MM.1S (cell line): ENCODE measurements at regions not wholly inside any gene's neighbourhood (a gene's known extent, or its start where the extent isn't known, plus 50 kb on each side); places are given as distances from the start of the nearest gene placed in this dataset.

Experiments
- DNase-seq: peaks from one replicate; pipeline ENCODE4 v3.0.0-alpha.2; 2015
- H2AFZ ChIP-seq: fragments of 300-600 bp; sonication (generic); 2 replicates; pipeline ENCODE4 v1.6.0; 2016; ENCODE audit warnings: antibody characterized with exemption, low read length
- H3F3A ChIP-seq: fragments of 300-600 bp; sonication (generic); 2 replicates; pipeline ENCODE4 v1.6.1; 2016; ENCODE audit warnings: mild to moderate bottlenecking, antibody characterized with exemption, low read length, moderate library complexity, mixed read lengths; ENCODE audit not compliant: insufficient read depth
- H3K27ac ChIP-seq: fragments of 300-600 bp; sonication (generic); 2 replicates; pipeline ENCODE4 v1.5.1; 2016; ENCODE audit warnings: mild to moderate bottlenecking, low read length
- H3K27me3 ChIP-seq: fragments of 300-600 bp; sonication (generic); replicated peaks from 2 replicates; pipeline ENCODE4 v1.6.0; 2016; ENCODE audit warnings: low read length; ENCODE audit not compliant: insufficient read depth
- H3K36me3 ChIP-seq: fragments of 300-600 bp; sonication (generic); replicated peaks from 2 replicates; pipeline ENCODE4 v1.6.1; 2016; ENCODE audit warnings: mild to moderate bottlenecking, low read length, mixed read lengths; ENCODE audit not compliant: insufficient read depth
- H3K4me1 ChIP-seq: fragments of 300-600 bp; sonication (generic); 2 replicates; pipeline ENCODE4 v1.6.1; 2016; ENCODE audit warnings: low read length, mixed read lengths
- H3K4me2 ChIP-seq: fragments of 300-600 bp; sonication (generic); 2 replicates; pipeline ENCODE4 v1.6.0; 2016; ENCODE audit warnings: low read depth, low read length
- H3K4me3 ChIP-seq: fragments of 300-600 bp; sonication (generic); 2 replicates; pipeline ENCODE4 v1.5.1; 2016; ENCODE audit warnings: low read length, mixed read lengths
- H3K79me2 ChIP-seq: fragments of 300-600 bp; sonication (generic); 2 replicates; pipeline ENCODE4 v1.6.1; 2016; ENCODE audit warnings: mixed run types, low read length, mixed read lengths
- H3K9ac ChIP-seq: fragments of 300-600 bp; sonication (generic); 2 replicates; pipeline ENCODE4 v1.6.1; 2016; ENCODE audit warnings: low read length, mixed read lengths
- H3K9me2 ChIP-seq: fragments of 300-600 bp; sonication (generic); replicated peaks from 2 replicates; pipeline ENCODE4 v1.6.1; 2016; ENCODE audit warnings: mild to moderate bottlenecking, low read length, mixed read lengths; ENCODE audit not compliant: insufficient read depth
- H3K9me3 ChIP-seq: fragments of 300-600 bp; sonication (generic); replicated peaks from 2 replicates; pipeline ENCODE4 v1.6.1; 2016; ENCODE audit warnings: mild to moderate bottlenecking, low read length, mixed read lengths; ENCODE audit not compliant: insufficient read depth
- H4K20me1 ChIP-seq: fragments of 300-600 bp; sonication (generic); 2 replicates; pipeline ENCODE4 v1.6.1; 2016; ENCODE audit warnings: mild to moderate bottlenecking, low read length, moderate library complexity, mixed read lengths; ENCODE audit not compliant: insufficient read depth
- CTCF ChIP-seq: fragments of 300-600 bp; sonication (generic); IDR thresholded peaks from 2 replicates; pipeline ENCODE4 v1.5.1; 2016; ENCODE audit warnings: antibody characterized with exemption, low read length, mixed read lengths
- EZH2 ChIP-seq: fragments of 300-600 bp; sonication (generic); optimal IDR thresholded peaks from 2 replicates; pipeline ENCODE3; 2017; ENCODE audit warnings: low read depth, mild to moderate bottlenecking, antibody characterized with exemption, low read length, mixed read lengths
- EZH2phosphoT487 ChIP-seq: fragments of 300-600 bp; sonication (generic); IDR thresholded peaks from 2 replicates; pipeline ENCODE4 v1.6.1; 2018; ENCODE audit warnings: antibody characterized with exemption, low read length

DNA sequence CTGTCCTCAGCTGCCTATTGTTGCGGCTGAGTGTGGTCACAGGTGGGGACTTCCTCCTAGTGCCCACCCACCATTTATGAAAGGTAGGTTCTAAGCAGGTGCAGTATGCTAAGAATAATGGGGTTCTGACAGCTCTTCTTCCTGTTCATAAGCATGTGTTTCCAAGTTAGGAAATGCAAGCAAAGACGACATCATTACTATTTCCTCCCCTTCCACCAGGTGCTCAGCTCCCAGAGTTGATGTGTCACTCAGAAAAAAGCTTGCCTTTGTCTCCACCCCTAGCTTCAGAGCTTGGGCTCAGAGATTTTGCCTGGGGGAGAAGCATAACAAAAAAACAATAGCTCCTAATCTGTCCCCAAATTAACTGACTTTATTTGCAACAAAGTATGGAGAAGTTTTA, 1076.7 kb downstream of the NR2F1-AS1 start:
- Histone ChIP-seq H3K4me1 (peaks cover 41% of the 10 kb centered on the region), H3K9ac (peak overlapping the region; percentile 23; the same call in 1 of the 2 replicates), H3K4me2 (peak overlapping the region; percentile 62), H3K9me2 (no peaks in the 10 kb centered on the region), H3K36me3 (no peaks in the 10 kb centered on the region), H2AFZ (peak overlapping the region; percentile 44; the same call in 1 of the 2 replicates), H3K79me2 (no peaks in the 10 kb centered on the region), H3K4me3 (peak overlapping the region; percentile 13; the same call in 1 of the 2 replicates), H3F3A (peaks cover 31% of the 10 kb centered on the region), H4K20me1 (no peaks in the 10 kb centered on the region), H3K27ac (peak overlapping the region; percentile 81), H3K27me3 (no peaks in the 10 kb centered on the region), H3K9me3 (no peaks in the 10 kb centered on the region)
- peak; percentile 93 for DNase-seq
- TF ChIP-seq CTCF (0 out of 2 replicates have a peak, but pooled peaks have one; percentile 5), EZH2 (no peak)

GRCh38 chr5:92500752-92501151, 1080.3 kb downstream of the NR2F1-AS1 start:
- DNase-seq: peak; percentile 63
- Histone ChIP-seq H3K4me2 (no peak overlapping the region), H2AFZ (0 out of 2 replicates have a peak overlapping the region, but pooled peaks have one; percentile 10), H3K4me3 (no peak overlapping the region), H4K20me1 (no peaks in the 10 kb centered on the region), H3F3A (peaks cover 26% of the 10 kb centered on the region), H3K9me3 (no peaks in the 10 kb centered on the region), H3K79me2 (no peaks in the 10 kb centered on the region), H3K9me2 (no peaks in the 10 kb centered on the region), H3K9ac (no peak overlapping the region), H3K4me1 (peaks cover 35% of the 10 kb centered on the region), H3K27me3 (no peaks in the 10 kb centered on the region), H3K36me3 (no peaks in the 10 kb centered on the region), H3K27ac (peak overlapping the region; percentile 39; the same call in 1 of the 2 replicates)
- no peak for TF ChIP-seq EZH2phosphoT487
- TF ChIP-seq EZH2: no peak
- TF ChIP-seq CTCF: no peak

GRCh38 chr5:92496545-92496944, 1084.5 kb downstream of the NR2F1-AS1 start:
- TF ChIP-seq CTCF (no peak), EZH2 (no peak), EZH2phosphoT487 (no peak)
- no peaks in the 10 kb centered on the region for H3K27me3 ChIP-seq
- no peak for DNase-seq
- H3K9me2 ChIP-seq: no peaks in the 10 kb centered on the region
- no peak overlapping the region for H2AFZ ChIP-seq
- H3K4me2 ChIP-seq: no peak overlapping the region
- H3F3A ChIP-seq: peaks cover 5% of the 10 kb centered on the region; the same call in 1 of the 2 replicates
- no peak overlapping the region for H3K4me3 ChIP-seq
- no peaks in the 10 kb centered on the region for H4K20me1 ChIP-seq
- H3K9ac ChIP-seq: no peak overlapping the region
- peaks cover 8% of the 10 kb centered on the region for H3K4me1 ChIP-seq
- H3K9me3 ChIP-seq: no peaks in the 10 kb centered on the region
- H3K79me2 ChIP-seq: no peaks in the 10 kb centered on the region
- H3K27ac ChIP-seq: no peak overlapping the region
- H3K36me3 ChIP-seq: no peaks in the 10 kb centered on the region
